T-helper 22 cell (primary cell): ENCODE measurements at regions not wholly inside any gene's neighbourhood (a gene's known extent, or its start where the extent isn't known, plus 50 kb on each side); places are given as distances from the start of the nearest gene placed in this dataset.

Experiments
- DNase-seq: peaks from one replicate; pipeline ENCODE4 v3.0.0-alpha.2; 2020; ENCODE audit warnings: low read depth

GRCh38 chr12:41762691-41763090 is 382.0 kb downstream of the GXYLT1 start:
- DNase-seq, result no peak

- no peak for DNase-seq
These were observed 399.1 kb downstream of the GXYLT1 start for GRCh38 chr12:41745593-41745992.

- DNase-seq, result no peak
These were observed 400.8 kb downstream of the GXYLT1 start for GRCh38 chr12:41743835-41744234.

DNA sequence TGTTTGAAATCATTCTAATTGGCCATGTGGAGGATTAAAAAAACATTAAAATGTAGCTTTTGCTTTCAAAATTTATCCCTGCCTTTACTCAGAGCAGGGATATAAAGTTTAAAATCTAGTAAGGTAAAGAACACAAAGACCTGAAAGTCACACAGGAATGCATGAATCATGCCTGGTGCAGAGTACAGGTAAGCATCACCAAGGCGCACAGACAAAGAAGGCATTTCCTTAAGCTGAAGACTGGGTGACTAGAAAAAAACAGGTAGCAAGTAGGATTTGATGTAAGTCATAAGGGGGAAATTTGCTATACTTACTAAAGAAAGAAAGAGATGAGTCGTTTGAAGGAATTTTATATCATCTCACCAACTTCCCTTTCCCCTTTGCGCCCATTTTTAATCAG is 405.6 kb downstream of the GXYLT1 start:
- DNase-seq, result no peak

DNA sequence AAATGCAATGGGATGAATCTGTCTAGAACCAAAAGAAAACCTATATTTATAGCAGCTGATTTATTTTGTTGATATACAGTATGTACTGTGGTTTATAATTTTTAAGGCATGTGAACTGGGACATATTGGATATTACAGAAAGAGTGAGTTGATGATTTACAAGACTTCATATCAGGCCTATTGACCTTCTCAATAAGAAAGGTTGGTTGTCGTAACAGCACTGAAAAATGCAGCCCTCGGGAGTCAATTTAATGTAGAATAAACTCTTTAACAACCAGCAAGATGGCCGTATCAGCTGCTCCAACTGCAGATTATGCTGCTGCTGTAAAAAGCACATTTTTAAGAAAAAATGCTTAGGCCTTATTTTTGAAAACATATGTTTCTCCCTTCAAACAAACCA is 407.3 kb downstream of the GXYLT1 start:
- DNase-seq, result no peak

DNA sequence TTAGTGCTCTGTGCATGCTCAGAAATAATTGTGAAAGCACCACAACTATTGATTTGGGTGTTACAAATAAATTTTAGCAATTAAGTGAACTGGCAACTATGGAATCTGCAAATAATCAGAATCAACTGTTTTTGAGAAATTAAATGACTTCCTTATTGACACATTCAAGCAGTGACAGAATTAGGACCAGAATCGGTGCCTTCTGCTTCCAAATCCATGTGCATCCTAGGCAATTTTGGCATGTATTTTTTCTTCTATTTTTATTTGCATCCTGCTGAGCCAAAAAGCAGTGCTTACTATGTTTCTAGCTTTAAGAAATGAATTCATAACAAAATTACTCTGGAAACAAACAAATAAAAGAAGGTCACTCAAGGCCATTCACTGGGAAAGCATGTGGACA is 408.2 kb downstream of the GXYLT1 start:
- DNase-seq, result no peak

DNA sequence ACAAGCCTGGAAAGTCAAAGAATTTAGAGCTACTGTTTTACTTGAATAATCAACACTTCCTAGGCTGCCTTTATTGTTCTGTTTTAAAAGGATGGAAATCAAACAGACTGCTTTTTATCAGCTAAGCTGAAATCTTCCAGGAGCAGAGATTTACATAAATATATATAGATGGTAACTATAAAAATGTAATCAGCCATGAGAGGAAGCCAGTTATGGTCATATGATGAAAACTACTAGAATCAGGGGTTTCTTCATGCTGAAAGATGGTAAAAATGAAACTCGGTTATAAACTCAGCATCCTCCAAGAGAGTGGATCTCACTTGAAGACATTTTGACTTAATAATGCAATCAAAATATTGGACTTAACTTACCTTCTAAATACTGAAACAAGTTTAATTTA is 413.0 kb downstream of the GXYLT1 start:
- no peak for DNase-seq

DNA sequence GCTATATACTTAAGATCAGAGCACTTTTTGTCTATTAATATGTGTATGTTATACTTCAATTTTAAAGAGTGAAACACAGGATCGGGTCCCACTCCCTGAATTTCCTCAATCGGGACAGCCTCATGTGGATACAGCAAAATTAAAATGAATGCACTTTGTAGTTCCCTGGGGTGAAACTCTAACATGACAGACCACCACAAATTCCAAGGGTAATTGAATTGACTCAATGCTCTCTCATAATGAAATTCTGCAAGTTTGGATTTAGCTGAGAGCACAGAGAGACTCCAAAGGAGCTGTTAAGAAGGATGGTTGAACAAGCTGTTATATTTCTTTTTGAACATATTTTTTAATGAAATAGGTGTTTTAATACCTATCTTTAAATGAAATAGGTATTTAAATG is 413.6 kb downstream of the GXYLT1 start:
- DNase-seq, result no peak

- no peak for DNase-seq
These were observed 420.5 kb downstream of the GXYLT1 start for GRCh38 chr12:41724216-41724615.

GRCh38 chr12:41719214-41719613 is 425.5 kb downstream of the GXYLT1 start:
- DNase-seq, result no peak

- DNase-seq, result no peak
These were observed 429.4 kb downstream of the GXYLT1 start for GRCh38 chr12:41715256-41715655.

GRCh38 chr12:41709463-41710285 is 435.0 kb downstream of the GXYLT1 start:
- no peak for DNase-seq

DNA sequence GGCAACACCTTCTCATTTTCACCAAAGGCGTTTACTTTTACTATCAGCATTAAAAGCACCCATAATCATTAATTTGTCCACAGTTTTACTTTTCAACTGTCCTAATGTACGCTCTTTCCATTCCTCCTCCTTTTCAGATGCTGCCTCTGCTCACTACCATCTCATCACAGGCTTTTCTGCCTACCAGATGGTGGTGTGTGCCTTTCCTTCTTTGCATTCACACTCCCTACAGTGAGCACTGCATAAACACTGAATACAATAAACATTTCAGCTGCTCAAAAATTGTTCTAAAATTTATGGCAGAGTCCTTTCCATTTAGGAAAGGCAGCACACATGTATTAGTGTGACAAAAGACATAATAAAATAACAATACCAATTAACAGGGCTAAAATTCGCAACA is 435.7 kb downstream of the GXYLT1 start:
- no peak for DNase-seq

GRCh38 chr12:41706376-41706775 is 438.3 kb downstream of the GXYLT1 start:
- no peak for DNase-seq

DNA sequence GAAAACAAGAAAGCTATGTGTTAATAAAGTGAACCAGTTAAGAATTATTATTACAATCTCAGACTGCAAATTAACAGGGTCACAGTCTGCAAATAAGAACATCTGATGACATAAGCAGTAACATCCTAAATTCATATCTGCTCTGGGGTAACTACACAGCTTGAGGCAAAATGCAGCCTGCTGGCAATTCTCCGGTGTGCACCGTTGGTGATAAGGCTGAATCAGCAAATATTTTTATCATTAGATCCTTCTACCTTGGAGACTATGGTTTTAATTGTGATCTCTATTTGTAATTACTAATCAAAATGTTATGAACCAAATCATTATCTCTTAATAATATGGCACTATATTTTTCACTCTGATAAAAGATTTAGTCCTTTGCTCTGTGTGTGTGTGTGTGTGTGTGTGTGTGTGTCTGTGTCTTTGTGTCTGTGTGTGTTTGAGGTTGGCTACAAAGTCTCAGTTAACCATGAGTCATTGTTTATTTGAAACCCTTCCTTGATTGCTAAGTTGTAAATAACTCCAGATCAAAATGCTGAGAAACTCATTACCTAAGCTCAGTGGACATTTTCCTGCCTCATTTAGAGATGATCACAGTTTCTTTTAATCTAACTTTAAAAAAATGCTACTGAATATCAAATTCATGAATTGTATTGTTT is 442.6 kb downstream of the GXYLT1 start:
- DNase-seq, result no peak

- no peak for DNase-seq
These were observed 443.7 kb downstream of the GXYLT1 start for GRCh38 chr12:41700940-41701339.

- no peak for DNase-seq
These were observed 445.0 kb downstream of the GXYLT1 start for GRCh38 chr12:41699658-41700057.

- DNase-seq, result no peak
These were observed 447.5 kb downstream of the GXYLT1 start for GRCh38 chr12:41697161-41697560.

- DNase-seq, result no peak
These were observed 459.7 kb downstream of the GXYLT1 start for GRCh38 chr12:41684997-41685396.

DNA sequence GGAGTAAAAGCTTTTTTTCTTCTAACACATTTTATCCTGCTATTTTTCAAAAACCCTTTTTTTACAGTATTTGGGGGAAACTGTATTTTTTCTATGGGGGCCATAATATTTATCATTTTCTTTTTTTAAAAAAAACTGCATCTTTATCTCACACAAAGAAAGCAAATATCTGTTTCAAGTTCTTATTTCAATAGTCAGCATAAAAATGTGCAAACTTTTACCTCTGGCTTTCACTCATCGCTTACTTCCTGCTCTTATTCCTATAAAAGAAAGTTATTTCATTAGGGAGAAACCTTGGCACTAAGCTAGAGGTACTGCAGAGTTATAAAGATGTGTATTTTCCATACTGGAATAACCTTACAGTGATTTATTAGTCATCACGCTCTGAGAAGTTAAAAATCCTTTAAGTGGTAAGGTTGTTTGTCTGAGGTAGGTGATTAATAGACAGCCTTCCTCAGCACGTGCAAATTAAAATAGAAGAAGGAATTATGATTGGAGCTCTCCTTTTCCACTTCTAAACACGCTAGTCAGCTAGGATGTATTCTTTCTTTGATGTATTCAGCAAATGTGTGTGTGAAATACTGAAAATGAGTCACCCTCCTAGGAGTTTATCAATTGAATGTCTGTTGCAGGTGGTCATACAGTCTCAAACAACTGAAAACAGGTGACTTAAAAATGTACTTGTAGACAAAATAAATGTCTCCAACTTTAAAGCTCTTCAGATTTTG is 461.0 kb downstream of the GXYLT1 start:
- DNase-seq, result no peak

- DNase-seq, result no peak
These were observed 461.7 kb downstream of the GXYLT1 start for GRCh38 chr12:41683023-41683422.

- no peak for DNase-seq
These were observed 462.8 kb downstream of the GXYLT1 start for GRCh38 chr12:41681898-41682297.

DNA sequence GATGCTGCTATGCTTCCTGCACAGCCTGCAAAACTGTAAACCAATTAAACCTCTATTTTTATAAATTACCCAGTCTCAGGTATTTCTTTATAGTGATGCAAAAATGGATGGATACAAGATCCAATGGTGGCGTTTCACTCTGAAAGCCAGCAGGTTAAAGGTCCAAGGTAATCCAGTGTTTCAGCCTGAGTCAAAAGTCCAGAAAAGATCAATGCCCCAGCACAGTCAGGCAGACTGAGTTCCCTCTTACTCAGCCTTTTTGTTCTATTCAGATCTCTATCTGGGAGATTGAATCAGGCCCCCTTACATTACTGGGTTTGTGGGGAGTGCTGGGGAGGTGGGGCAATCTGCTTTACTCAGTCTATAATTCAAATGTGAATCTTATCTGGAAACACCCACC is 464.5 kb downstream of the GXYLT1 start:
- DNase-seq, result no peak
